Sigmoid colon (tissue), 6 donors: ENCODE measurements at regions not wholly inside any gene's neighbourhood (a gene's known extent, or its start where the extent isn't known, plus 50 kb on each side); places are given as distances from the start of the nearest gene placed in this dataset.

Experiments used
- DNase-seq: peaks from one replicate; pipeline ENCODE4 v3.0.0-alpha.2; 2019
- H3K27ac ChIP-seq, 4 donors: fragments of 200-600 bp; sonication (generic); one replicate each; pipeline ENCODE4 v1.5.1; 2016 to 2019; ENCODE audit warnings: mild to moderate bottlenecking in 1 of 4
- H3K27me3 ChIP-seq, 3 donors: fragments of 200-600 bp; sonication (generic); one replicate each; pipeline ENCODE4 v1.5.1; 2019; ENCODE audit warnings: mild to moderate bottlenecking in 1 of 3
- H3K36me3 ChIP-seq, 4 donors: fragments of 200-600 bp; sonication (generic); one replicate each; pipeline ENCODE4 v1.5.1; 2016 to 2019
- H3K4me1 ChIP-seq, 4 donors: fragments of 200-600 bp; sonication (generic); one replicate each; pipeline ENCODE4 v1.5.1; 2017 to 2019
- H3K4me3 ChIP-seq, 4 donors: fragments of 200-600 bp; sonication (generic); one replicate each; pipeline ENCODE4 v1.5.1; 2017 to 2019; ENCODE audit warnings: mild to moderate bottlenecking in 2 of 4, moderate library complexity in 1 of 4
- H3K9me3 ChIP-seq, 4 donors: fragments of 200-600 bp in 3 of 4; sonication (generic) in 3 of 4; one replicate each; pipeline versions ENCODE4 v1.5.1 to v1.6.1; 2013 to 2019
- EP300 ChIP-seq, 4 donors: sonication (generic); formaldehyde crosslinking; IDR thresholded peaks; one replicate each; pipeline ENCODE4 v1.6.1; 2017; ENCODE audit warnings: antibody characterized with exemption in 4 of 4
- POLR2A ChIP-seq, 2 donors: fragments of 450-650 bp; IDR thresholded peaks; one replicate each; pipeline ENCODE4 v1.6.1; 2016; ENCODE audit warnings: antibody characterized with exemption in 2 of 2, mild to moderate bottlenecking in 2 of 2, moderate library complexity in 2 of 2
- POLR2AphosphoS5 ChIP-seq, 4 donors: sonication (generic); formaldehyde crosslinking; IDR thresholded peaks; one replicate each; pipeline ENCODE4 v1.6.1; 2017; ENCODE audit warnings: antibody characterized with exemption in 4 of 4
- WGBS, 2 donors: extraction: QIAGEN DNeasy Blood & Tissue Kit; methylation state at CpG; one replicate each; pipeline ENCODE4 v1.1.7; 2013; 5-methylcytosine and 5-hydroxymethylcytosine counted together
- intact Hi-C: fragments of 100-400 bp; cut with DNase I; formaldehyde crosslinking; loops from one replicate; pipeline ENCODE4 v1.15.1; 2023
- TF ChIP-seq, protein P1 (sequence below), 4 experiments: fragments of 450-650 bp in 3 of 4; fragments of 200-600 bp in 1 of 4; IDR thresholded peaks; one replicate each; pipeline ENCODE4 v1.5.1; 2016 to 2019; ENCODE audit warnings: antibody characterized with exemption in 4 of 4, mild to moderate bottlenecking in 3 of 4, moderate library complexity in 2 of 4
- donor health status: healthy with polysubstance abuse.
- donor health status: healthy.

DNA sequence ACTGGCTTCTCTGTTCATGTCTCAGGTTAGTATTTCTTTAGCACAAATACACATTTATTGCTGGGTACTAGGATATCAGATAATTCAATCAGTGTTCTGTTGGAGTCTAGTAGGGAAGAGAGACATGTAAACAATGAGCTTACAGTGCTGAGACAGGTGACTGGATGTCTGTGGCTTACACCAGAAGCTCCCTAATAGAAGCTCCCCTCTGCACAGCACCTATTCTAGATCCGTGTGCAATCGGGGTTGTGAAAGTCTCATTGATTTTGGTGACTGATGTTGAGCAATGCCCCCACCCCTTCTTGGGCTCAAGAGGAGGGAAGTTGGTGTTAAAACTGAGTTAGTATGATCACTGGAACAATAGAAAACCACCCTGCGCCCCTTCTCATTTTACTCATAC, 279.2 kb downstream of the RPS6KC1 start:
- H3K9me3 ChIP-seq, result no peaks in the 10 kb centered on the region
- intact Hi-C loops, result no loop called here
- DNase-seq, result no peak
- no peak overlapping the region for H3K27ac ChIP-seq
- no peak overlapping the region for H3K4me3 ChIP-seq
- TF ChIP-seq, protein P1, sequence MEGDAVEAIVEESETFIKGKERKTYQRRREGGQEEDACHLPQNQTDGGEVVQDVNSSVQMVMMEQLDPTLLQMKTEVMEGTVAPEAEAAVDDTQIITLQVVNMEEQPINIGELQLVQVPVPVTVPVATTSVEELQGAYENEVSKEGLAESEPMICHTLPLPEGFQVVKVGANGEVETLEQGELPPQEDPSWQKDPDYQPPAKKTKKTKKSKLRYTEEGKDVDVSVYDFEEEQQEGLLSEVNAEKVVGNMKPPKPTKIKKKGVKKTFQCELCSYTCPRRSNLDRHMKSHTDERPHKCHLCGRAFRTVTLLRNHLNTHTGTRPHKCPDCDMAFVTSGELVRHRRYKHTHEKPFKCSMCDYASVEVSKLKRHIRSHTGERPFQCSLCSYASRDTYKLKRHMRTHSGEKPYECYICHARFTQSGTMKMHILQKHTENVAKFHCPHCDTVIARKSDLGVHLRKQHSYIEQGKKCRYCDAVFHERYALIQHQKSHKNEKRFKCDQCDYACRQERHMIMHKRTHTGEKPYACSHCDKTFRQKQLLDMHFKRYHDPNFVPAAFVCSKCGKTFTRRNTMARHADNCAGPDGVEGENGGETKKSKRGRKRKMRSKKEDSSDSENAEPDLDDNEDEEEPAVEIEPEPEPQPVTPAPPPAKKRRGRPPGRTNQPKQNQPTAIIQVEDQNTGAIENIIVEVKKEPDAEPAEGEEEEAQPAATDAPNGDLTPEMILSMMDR (IDR thresholded peaks at IDR 0.05), result no peak
- no peak for TF ChIP-seq EP300 (IDR thresholded peaks at IDR 0.05)
- no peak for TF ChIP-seq POLR2A (IDR thresholded peaks at IDR 0.05)
- TF ChIP-seq POLR2AphosphoS5 (IDR thresholded peaks at IDR 0.05), result no peak
- no peaks in the 10 kb centered on the region for H3K27me3 ChIP-seq
- H3K36me3 ChIP-seq, result no peaks in the 10 kb centered on the region
- 90 to 93% methylated on average over 3 of the region's 3 CpGs for WGBS, 2 donors
- H3K4me1 ChIP-seq, result no peaks in the 10 kb centered on the region

DNA sequence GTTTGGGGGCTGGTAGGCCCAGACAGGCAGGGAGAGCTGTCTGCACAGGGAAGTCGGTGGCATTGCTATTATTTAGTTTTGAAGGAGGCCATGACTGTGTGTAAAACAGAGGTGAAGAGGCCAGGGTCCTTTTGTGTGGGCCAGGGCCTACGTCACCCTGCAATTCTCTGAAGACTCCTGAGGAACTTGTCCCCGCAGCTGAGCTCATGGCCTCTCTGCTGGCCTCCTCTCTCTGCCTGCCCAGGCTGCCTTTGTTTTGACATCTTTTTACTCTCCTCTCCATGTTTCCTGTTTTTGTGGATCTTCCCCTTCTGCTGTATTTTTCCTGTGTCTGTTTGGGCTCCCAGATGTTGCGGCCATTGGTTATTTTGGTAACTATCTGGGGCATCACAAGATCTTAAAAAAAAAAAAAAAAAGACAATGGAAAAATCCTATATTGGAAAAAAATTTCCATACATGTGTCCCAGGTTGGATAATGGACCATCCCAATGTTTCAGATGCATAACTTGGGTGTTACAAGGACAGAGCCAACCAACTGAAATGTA, 280.7 kb downstream of the RPS6KC1 start:
- Histone ChIP-seq H3K27ac (no peak overlapping the region), H3K36me3 (no peaks in the 10 kb centered on the region), H3K9me3 (no peaks in the 10 kb centered on the region), H3K27me3 (no peaks in the 10 kb centered on the region), H3K4me3 (no peak overlapping the region), H3K4me1 (no peaks in the 10 kb centered on the region)
- TF ChIP-seq POLR2AphosphoS5 (IDR thresholded peaks at IDR 0.05) (no peak), EP300 (IDR thresholded peaks at IDR 0.05) (no peak), POLR2A (IDR thresholded peaks at IDR 0.05) (no peak)
- TF ChIP-seq, protein P1 (IDR thresholded peaks at IDR 0.05), result no peak
- WGBS, 2 donors, result 83 to 87% methylated on average over 4 of the region's 4 CpGs
- no peak for DNase-seq
- intact Hi-C loops, result no loop called here

DNA sequence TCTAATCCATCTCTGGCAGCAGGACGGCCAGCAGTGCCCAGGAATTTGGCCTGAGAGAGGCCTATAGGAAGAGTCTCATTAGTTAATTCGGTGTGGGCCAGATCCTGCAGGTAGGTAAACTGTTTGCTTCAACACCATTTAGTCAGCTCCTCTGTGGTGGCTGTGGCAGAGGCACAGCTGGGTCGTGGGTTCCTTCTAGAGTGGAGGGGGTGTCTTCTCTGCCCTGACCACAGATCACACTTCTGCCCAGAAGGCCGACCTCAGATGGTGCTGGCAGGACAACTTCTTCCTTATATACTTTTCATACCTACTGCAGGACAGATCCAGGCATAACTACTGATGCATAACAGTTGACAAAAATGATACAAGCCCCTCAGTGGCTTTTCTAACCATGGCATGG, 281.4 kb downstream of the RPS6KC1 start:
- no peak for DNase-seq
- Histone ChIP-seq H3K27me3 (no peaks in the 10 kb centered on the region), H3K9me3 (no peaks in the 10 kb centered on the region), H3K4me3 (no peak overlapping the region), H3K4me1 (no peaks in the 10 kb centered on the region), H3K27ac (no peak overlapping the region), H3K36me3 (no peaks in the 10 kb centered on the region)
- no peak for TF ChIP-seq POLR2A (IDR thresholded peaks at IDR 0.05)
- TF ChIP-seq POLR2AphosphoS5 (IDR thresholded peaks at IDR 0.05), result no peak
- TF ChIP-seq EP300 (IDR thresholded peaks at IDR 0.05), result no peak
- TF ChIP-seq, protein P1 (IDR thresholded peaks at IDR 0.05), result no peak
- intact Hi-C loops, result no loop called here
- 60 to 79% methylated on average over 4 of the region's 4 CpGs for WGBS, 2 donors

DNA sequence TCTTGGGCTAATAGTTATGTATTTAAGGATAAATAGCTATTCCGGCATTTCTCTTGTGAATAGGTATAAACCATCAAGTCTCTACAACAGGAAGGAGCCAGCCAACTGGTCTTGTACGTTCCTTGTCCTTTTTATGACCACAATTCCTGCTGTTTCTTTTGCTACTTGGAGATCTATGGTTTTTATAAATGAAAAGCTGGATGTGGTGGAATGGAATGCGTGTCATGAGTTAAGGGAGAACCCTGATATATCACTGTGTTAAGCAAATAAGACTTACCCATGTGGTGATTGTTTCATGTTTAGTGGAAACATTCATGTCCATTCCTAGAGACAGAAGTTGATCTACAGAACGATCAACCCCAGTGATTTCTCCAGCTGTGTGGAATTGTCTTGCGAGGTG, 282.1 kb downstream of the RPS6KC1 start:
- WGBS, 2 donors, result 88 to 91% methylated on average over 5 of the region's 5 CpGs
- no peaks in the 10 kb centered on the region for H3K4me1 ChIP-seq
- H3K36me3 ChIP-seq, result no peaks in the 10 kb centered on the region
- no peak overlapping the region for H3K27ac ChIP-seq
- TF ChIP-seq, protein P1 (IDR thresholded peaks at IDR 0.05), result no peak
- TF ChIP-seq EP300 (IDR thresholded peaks at IDR 0.05) (no peak), POLR2AphosphoS5 (IDR thresholded peaks at IDR 0.05) (no peak), POLR2A (IDR thresholded peaks at IDR 0.05) (no peak)
- no peaks in the 10 kb centered on the region for H3K9me3 ChIP-seq
- no peak for DNase-seq
- no peaks in the 10 kb centered on the region for H3K27me3 ChIP-seq
- no peak overlapping the region for H3K4me3 ChIP-seq
- intact Hi-C loops, result no loop called here

DNA sequence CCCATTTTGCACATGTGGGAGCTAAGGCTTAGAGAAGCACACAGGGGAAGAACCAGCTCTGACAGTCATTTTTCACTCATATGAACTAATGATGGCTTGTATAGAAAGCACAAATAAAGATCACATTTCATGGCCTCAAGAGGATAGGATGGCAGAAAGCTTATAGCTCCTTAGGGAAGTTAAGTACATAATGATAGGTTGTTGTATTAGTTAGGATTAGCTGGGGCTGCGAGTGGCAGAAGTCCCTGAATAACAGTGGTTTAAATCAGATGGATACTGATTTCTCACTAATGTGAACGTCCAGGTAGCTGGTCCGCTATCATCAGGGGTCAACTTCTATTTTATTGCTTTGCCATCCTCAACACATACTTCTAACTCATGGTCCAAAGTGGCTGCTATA, 284.0 kb downstream of the RPS6KC1 start:
- DNase-seq, result no peak
- TF ChIP-seq, protein P1 (IDR thresholded peaks at IDR 0.05), result no peak
- TF ChIP-seq EP300 (IDR thresholded peaks at IDR 0.05) (no peak), POLR2A (IDR thresholded peaks at IDR 0.05) (no peak), POLR2AphosphoS5 (IDR thresholded peaks at IDR 0.05) (no peak)

More for the DNA sequence above, 284.0 kb downstream of the RPS6KC1 start:
- Histone ChIP-seq H3K4me3 (no peak overlapping the region), H3K4me1 (no peaks in the 10 kb centered on the region), H3K27me3 (no peaks in the 10 kb centered on the region), H3K36me3 (no peaks in the 10 kb centered on the region), H3K9me3 (no peaks in the 10 kb centered on the region), H3K27ac (no peak overlapping the region)
- intact Hi-C loops, result no loop called here
- WGBS, 2 donors, result 92% methylated on average over 3 of the region's 3 CpGs
